HEK293 (cell line): ENCODE measurements at regions not wholly inside any gene's neighbourhood (a gene's known extent, or its start where the extent isn't known, plus 50 kb on each side); places are given as distances from the start of the nearest gene placed in this dataset.
A peak's percentile ranks its signal among the peaks of the same experiment; 100 is the strongest.

Experiments
- CTCF ChIA-PET: fragments of 350-600 bp; formaldehyde crosslinking; extraction: SDS; loops from one replicate; lab custom pipeline; 2021; ENCODE audit warnings: antibody characterized with exemption; lab: Yijun Ruan, JAX
- POLR2A ChIA-PET: fragments of 300-600 bp; formaldehyde crosslinking; extraction: SDS; loops from one replicate; lab custom pipeline; 2020; ENCODE audit warnings: antibody characterized with exemption, inconsistent platforms; lab: Yijun Ruan, JAX
- H3K27ac ChIP-seq: fragments of 200-500 bp; sonication (Bioruptor generic); 2 replicates; pipeline ENCODE4 v1.5.1; 2014; ENCODE audit warnings: low read depth, low read length, control low read depth, inconsistent platforms; ENCODE audit errors: extremely low read depth
- H3K36me3 ChIP-seq, 2 experiments: fragments of 200-500 bp in 1 of 2; sonication (Bioruptor generic) in 1 of 2; 1 replicate in 1 of 2; 2 replicates in 1 of 2; pipeline ENCODE4 v1.5.1; 2014 to 2017; ENCODE audit warnings: inconsistent platforms in 2 of 2, low read length in 2 of 2; ENCODE audit not compliant: control insufficient read depth in 2 of 2, insufficient read depth in 1 of 2
- H3K4me1 ChIP-seq: fragments of 200-500 bp; sonication (Bioruptor generic); 2 replicates; pipeline ENCODE4 v1.5.1; 2014; ENCODE audit warnings: mild to moderate bottlenecking, low read length, inconsistent platforms; ENCODE audit not compliant: control insufficient read depth, insufficient read depth
- H3K4me3 ChIP-seq: 2 replicates; pipeline ENCODE4 v1.5.1; 2011; ENCODE audit warnings: low read depth, mild to moderate bottlenecking, control low read depth, low read length, moderate library complexity
- H3K9me3 ChIP-seq: fragments of 200-500 bp; sonication (Bioruptor generic); 2 replicates; pipeline ENCODE4 v1.5.1; 2014; ENCODE audit warnings: low read depth, low read length, inconsistent platforms; ENCODE audit not compliant: control insufficient read depth, insufficient read depth
- HOXA7 ChIP-seq: sonication (generic); formaldehyde crosslinking; IDR thresholded peaks from 2 replicates; pipeline ENCODE4 v1.8.1; 2022; ENCODE audit warnings: missing genetic modification reagents, borderline replicate concordance
- SALL2 ChIP-seq: fragments of 450-650 bp; formaldehyde crosslinking; IDR thresholded peaks from 2 replicates; pipeline ENCODE4 v1.5.0; 2017; ENCODE audit warnings: missing biosample characterization, mild to moderate bottlenecking, missing genetic modification characterization, borderline replicate concordance
- SETDB1 ChIP-seq: IDR thresholded peaks from one replicate; pipeline ENCODE4 v1.6.1; 2017; ENCODE audit warnings: mild to moderate bottlenecking, low read length, moderate library complexity, mixed read lengths; ENCODE audit not compliant: insufficient read length
- ZBTB21 ChIP-seq: fragments of 450-650 bp; formaldehyde crosslinking; IDR thresholded peaks from 2 replicates; pipeline ENCODE4 v1.5.1; 2017; ENCODE audit warnings: missing biosample characterization, missing genetic modification characterization
- ZBTB8A ChIP-seq: fragments of 450-650 bp; formaldehyde crosslinking; IDR thresholded peaks from 2 replicates; pipeline ENCODE4 v1.5.1; 2016; ENCODE audit warnings: missing biosample characterization, missing genetic modification characterization
- ZNF138 ChIP-seq: fragments of 450-650 bp; formaldehyde crosslinking; IDR thresholded peaks from 2 replicates; pipeline ENCODE4 v1.5.1; 2016; ENCODE audit warnings: missing biosample characterization, missing genetic modification characterization, borderline replicate concordance
- ZNF155 ChIP-seq: fragments of 450-650 bp; formaldehyde crosslinking; IDR thresholded peaks from 2 replicates; pipeline ENCODE4 v1.5.1; 2016; ENCODE audit warnings: missing biosample characterization, missing genetic modification characterization
- ZNF184 ChIP-seq: fragments of 450-650 bp; IDR thresholded peaks from 2 replicates; pipeline ENCODE4 v1.5.1; 2018; ENCODE audit warnings: missing biosample characterization, mild to moderate bottlenecking, missing genetic modification characterization
- ZNF302 ChIP-seq: fragments of 450-650 bp; formaldehyde crosslinking; IDR thresholded peaks from 2 replicates; pipeline ENCODE4 v1.5.1; 2016; ENCODE audit warnings: missing biosample characterization, missing genetic modification characterization, low read depth
- ZNF311 ChIP-seq: fragments of 450-650 bp; formaldehyde crosslinking; IDR thresholded peaks from 2 replicates; pipeline ENCODE4 v1.5.1; 2017; ENCODE audit warnings: missing biosample characterization, missing genetic modification characterization, borderline replicate concordance
- ZNF366 ChIP-seq: fragments of 450-650 bp; formaldehyde crosslinking; conservative IDR thresholded peaks from 2 replicates; pipeline ENCODE4 v1.5.1; 2016; ENCODE audit warnings: missing biosample characterization, missing genetic modification characterization
- ZNF391 ChIP-seq: fragments of 450-650 bp; formaldehyde crosslinking; IDR thresholded peaks from 2 replicates; pipeline ENCODE4 v1.5.1; 2016; ENCODE audit warnings: low read depth, missing biosample characterization, missing genetic modification characterization, borderline replicate concordance
- ZNF473 ChIP-seq: fragments of 450-650 bp; formaldehyde crosslinking; IDR thresholded peaks from 2 replicates; pipeline ENCODE4 v1.5.1; 2017; ENCODE audit warnings: missing biosample characterization, missing genetic modification characterization
- ZNF530 ChIP-seq: fragments of 450-650 bp; formaldehyde crosslinking; IDR thresholded peaks from 2 replicates; pipeline ENCODE4 v1.5.1; 2016; ENCODE audit warnings: low read depth, missing biosample characterization, missing genetic modification characterization
- ZNF555 ChIP-seq: fragments of 450-650 bp; formaldehyde crosslinking; conservative IDR thresholded peaks from 2 replicates; pipeline ENCODE4 v1.5.1; 2017; ENCODE audit warnings: missing biosample characterization, mild to moderate bottlenecking, missing genetic modification characterization, inconsistent platforms
- ZNF600 ChIP-seq: fragments of 450-650 bp; formaldehyde crosslinking; IDR thresholded peaks from 2 replicates; pipeline ENCODE4 v1.5.1; 2016; ENCODE audit warnings: missing biosample characterization, missing genetic modification characterization
- ZNF623 ChIP-seq: fragments of 450-650 bp; formaldehyde crosslinking; IDR thresholded peaks from 2 replicates; pipeline ENCODE4 v1.5.1; 2016; ENCODE audit warnings: missing biosample characterization, missing genetic modification characterization
- ZNF701 ChIP-seq: fragments of 450-650 bp; formaldehyde crosslinking; IDR thresholded peaks from 2 replicates; pipeline ENCODE4 v1.5.1; 2016; ENCODE audit warnings: missing biosample characterization, missing genetic modification characterization
- ZNF843 ChIP-seq: fragments of 450-650 bp; formaldehyde crosslinking; IDR thresholded peaks from 2 replicates; pipeline ENCODE4 v1.5.1; 2016; ENCODE audit warnings: missing biosample characterization, missing genetic modification characterization
- ZSCAN30 ChIP-seq: fragments of 450-650 bp; IDR thresholded peaks from 2 replicates; pipeline ENCODE4 v1.5.1; 2018; ENCODE audit warnings: missing biosample characterization, mild to moderate bottlenecking, missing genetic modification characterization, moderate library complexity
- TF ChIP-seq, protein P1 (sequence below): fragments of 450-650 bp; formaldehyde crosslinking; IDR thresholded peaks from 2 replicates; pipeline ENCODE4 v1.5.1; 2016; ENCODE audit warnings: missing biosample characterization, missing genetic modification characterization, borderline replicate concordance
- TF ChIP-seq, protein P2 (sequence below): fragments of 450-650 bp; formaldehyde crosslinking; IDR thresholded peaks from 2 replicates; pipeline ENCODE4 v1.5.1; 2016; ENCODE audit warnings: missing biosample characterization, missing genetic modification characterization

DNA sequence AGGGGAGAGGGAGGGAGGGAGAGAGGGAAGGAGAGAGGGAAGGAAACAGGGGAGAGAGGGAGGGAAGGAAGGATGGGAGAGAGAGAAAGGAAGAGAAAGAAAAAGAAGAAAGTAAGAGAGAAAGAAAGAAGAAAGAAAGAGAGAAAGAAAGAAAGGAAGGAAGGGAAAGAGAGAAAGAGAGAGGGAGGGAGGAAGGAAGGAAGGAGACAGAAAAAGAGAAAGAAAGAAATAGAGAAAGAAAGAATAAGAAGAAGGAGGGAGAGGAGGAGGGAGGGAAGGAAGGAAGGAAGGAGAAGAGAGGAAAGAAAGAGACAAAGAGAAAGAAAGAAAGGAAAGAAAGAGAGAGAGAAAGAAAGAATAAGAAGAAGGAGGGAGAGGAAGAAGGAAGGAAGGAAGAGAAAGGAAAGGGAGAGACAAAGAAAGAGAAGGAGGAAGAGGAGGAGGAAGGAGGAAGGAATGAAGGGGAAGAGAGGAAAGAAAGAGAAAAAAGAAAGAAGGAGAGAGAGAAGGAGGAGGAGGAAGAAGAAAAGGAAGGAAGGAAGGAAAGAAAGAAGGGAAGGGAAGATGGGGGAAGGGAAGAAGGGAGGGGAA is 189.6 kb downstream of the PARM1 start (continued):
- peak; percentile 89 for TF ChIP-seq ZNF366 (tag by site-specific recombination)
- TF ChIP-seq ZNF391 (tag by site-specific recombination): no peak
- no peak for TF ChIP-seq SALL2 (tag by site-specific recombination)
- TF ChIP-seq ZNF555: no peak
- TF ChIP-seq ZSCAN30 (tag by site-specific recombination): no peak
- no peak for TF ChIP-seq ZNF530

DNA sequence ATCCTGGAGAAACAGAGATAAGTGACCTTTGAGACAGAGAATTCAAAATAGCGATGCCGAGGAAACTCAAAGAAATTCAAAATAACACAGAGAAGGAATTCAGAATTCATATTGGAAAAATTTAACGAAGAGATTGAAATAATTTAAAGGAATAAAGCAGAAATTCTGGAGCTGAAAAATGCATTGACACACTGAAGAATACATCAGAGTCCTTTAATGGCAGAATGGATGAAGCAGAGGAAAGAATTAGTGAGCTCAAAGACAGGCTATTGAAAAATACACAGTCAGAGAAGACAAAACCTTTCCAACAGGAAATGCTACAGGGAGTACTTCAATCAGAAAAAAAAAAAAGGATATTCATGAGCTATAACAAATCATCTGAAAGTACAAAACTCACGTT is 185.8 kb downstream of the PARM1 start:
- Histone ChIP-seq H3K36me3 (no peaks in the 10 kb centered on the region), H3K27ac (no peak overlapping the region), H3K4me1 (no peaks in the 10 kb centered on the region), H3K4me3 (no peak overlapping the region), H3K9me3 (no peaks in the 10 kb centered on the region)
- ChIA-PET POLR2A (no interaction called here), CTCF (interaction anchor here (0.6 kb wide), 1 partner anchor 338 kb away, joined by 3 read pairs; no protein-coding TSS in a partner anchor)
- no peak for TF ChIP-seq ZBTB21 (tag by site-specific recombination)
- no peak for TF ChIP-seq ZNF843 (tag by site-specific recombination)
- no peak for TF ChIP-seq ZNF473
- peak; percentile 70 for TF ChIP-seq SETDB1

DNA sequence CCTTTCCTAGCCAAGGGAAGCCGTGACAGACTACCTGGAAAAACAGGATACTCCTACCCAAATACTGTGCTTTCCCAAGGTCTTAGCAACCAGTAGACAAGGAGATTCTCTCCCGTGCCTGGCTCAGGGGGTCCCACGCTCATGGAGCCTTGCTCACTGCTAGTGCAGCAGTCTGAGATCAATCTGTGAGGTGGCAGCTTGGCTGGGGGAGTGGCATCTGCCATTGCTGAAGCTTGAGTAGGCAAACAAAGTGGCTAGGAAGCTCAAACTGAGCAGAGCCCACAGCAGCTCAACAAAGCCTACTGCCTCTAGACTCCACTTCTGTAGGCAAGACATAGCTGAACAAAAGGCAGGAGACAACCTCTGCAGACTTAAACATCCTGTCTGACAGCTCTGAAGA is 177.1 kb downstream of the PARM1 start:
- no peaks in the 10 kb centered on the region for H3K9me3 ChIP-seq
- H3K27ac ChIP-seq: no peak overlapping the region
- POLR2A ChIA-PET: no interaction called here
- H3K4me3 ChIP-seq: no peak overlapping the region
- H3K36me3 ChIP-seq: no peaks in the 10 kb centered on the region
- CTCF ChIA-PET: interaction anchor here (0.6 kb wide), 1 partner anchor 11 kb away, joined by 3 read pairs; no protein-coding TSS in a partner anchor
- TF ChIP-seq, protein P1, sequence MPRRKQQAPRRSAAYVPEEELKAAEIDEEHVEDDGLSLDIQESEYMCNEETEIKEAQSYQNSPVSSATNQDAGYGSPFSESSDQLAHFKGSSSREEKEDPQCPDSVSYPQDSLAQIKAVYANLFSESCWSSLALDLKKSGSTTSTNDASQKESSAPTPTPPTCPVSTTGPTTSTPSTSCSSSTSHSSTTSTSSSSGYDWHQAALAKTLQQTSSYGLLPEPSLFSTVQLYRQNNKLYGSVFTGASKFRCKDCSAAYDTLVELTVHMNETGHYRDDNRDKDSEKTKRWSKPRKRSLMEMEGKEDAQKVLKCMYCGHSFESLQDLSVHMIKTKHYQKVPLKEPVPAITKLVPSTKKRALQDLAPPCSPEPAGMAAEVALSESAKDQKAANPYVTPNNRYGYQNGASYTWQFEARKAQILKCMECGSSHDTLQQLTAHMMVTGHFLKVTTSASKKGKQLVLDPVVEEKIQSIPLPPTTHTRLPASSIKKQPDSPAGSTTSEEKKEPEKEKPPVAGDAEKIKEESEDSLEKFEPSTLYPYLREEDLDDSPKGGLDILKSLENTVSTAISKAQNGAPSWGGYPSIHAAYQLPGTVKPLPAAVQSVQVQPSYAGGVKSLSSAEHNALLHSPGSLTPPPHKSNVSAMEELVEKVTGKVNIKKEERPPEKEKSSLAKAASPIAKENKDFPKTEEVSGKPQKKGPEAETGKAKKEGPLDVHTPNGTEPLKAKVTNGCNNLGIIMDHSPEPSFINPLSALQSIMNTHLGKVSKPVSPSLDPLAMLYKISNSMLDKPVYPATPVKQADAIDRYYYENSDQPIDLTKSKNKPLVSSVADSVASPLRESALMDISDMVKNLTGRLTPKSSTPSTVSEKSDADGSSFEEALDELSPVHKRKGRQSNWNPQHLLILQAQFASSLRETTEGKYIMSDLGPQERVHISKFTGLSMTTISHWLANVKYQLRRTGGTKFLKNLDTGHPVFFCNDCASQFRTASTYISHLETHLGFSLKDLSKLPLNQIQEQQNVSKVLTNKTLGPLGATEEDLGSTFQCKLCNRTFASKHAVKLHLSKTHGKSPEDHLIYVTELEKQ (tag by site-specific recombination): no peak
- TF ChIP-seq ZNF623 (tag by site-specific recombination) (no peak), ZNF155 (tag by site-specific recombination) (no peak), ZNF184 (tag by site-specific recombination) (no peak), ZNF302 (tag by site-specific recombination) (no peak), HOXA7 (no peak), ZNF138 (tag by site-specific recombination) (no peak), ZNF311 (tag by site-specific recombination) (no peak), ZNF600 (tag by site-specific recombination) (no peak), ZBTB8A (no peak), ZNF701 (no peak)
- TF ChIP-seq, protein P2, sequence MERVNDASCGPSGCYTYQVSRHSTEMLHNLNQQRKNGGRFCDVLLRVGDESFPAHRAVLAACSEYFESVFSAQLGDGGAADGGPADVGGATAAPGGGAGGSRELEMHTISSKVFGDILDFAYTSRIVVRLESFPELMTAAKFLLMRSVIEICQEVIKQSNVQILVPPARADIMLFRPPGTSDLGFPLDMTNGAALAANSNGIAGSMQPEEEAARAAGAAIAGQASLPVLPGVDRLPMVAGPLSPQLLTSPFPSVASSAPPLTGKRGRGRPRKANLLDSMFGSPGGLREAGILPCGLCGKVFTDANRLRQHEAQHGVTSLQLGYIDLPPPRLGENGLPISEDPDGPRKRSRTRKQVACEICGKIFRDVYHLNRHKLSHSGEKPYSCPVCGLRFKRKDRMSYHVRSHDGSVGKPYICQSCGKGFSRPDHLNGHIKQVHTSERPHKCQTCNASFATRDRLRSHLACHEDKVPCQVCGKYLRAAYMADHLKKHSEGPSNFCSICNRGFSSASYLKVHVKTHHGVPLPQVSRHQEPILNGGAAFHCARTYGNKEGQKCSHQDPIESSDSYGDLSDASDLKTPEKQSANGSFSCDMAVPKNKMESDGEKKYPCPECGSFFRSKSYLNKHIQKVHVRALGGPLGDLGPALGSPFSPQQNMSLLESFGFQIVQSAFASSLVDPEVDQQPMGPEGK (tag by site-specific recombination): no peak
- H3K4me1 ChIP-seq: no peaks in the 10 kb centered on the region
